DOHH2 (cell line): ENCODE measurements at regions not wholly inside any gene's neighbourhood (a gene's known extent, or its start where the extent isn't known, plus 50 kb on each side); places are given as distances from the start of the nearest gene placed in this dataset.

ENCODE experiments used
- EZH2phosphoT487 ChIP-seq: fragments of 200-600 bp; sonication (generic); IDR thresholded peaks from 2 replicates; pipeline ENCODE4 v1.6.1; 2017; ENCODE audit warnings: borderline replicate concordance, mild to moderate bottlenecking, antibody characterized with exemption, low read length, moderate library complexity, mixed read lengths
- TF ChIP-seq, protein P1 (sequence below): fragments of 200-600 bp; sonication (generic); IDR thresholded peaks from one replicate; pipeline ENCODE4 v1.5.1; 2014; ENCODE audit warnings: antibody characterized with exemption, mild to moderate bottlenecking, low read depth, low read length; ENCODE audit not compliant: poor library complexity, severe bottlenecking

DNA sequence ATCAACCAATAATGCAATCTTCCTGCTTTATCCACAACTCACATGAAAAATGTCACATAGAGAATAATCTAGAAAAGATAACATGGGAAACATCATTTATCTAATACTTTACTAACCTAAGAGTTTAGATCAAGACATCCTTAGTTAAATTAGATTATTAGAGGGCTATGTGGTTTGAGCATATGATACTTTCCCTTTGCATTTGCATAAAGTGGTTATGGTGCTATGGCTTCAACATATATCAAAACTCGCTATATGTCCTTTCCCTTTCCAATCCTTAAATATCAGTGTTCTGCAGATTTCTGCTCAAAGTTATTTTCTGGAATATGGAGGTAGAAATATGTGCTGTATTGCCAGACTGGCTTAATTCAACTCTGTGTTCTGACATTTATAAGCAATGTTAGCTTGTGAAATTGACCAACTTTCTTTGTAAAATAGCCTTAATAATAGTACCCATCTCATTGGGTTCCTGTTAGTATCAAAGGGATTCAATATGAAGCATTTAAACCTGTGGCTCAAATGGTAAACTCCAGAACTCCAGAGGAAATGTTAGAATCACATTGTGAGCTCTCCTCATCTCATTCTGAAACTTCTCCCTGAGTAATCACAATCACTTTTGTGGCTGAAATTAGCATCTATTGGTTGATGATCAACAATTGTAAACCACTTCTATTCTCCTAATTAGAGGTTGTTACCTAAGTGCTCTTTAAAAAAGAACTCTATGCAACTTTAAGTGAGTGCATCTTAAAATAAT is 1089.9 kb upstream of the SLC39A10 start:
- TF ChIP-seq, protein P1, sequence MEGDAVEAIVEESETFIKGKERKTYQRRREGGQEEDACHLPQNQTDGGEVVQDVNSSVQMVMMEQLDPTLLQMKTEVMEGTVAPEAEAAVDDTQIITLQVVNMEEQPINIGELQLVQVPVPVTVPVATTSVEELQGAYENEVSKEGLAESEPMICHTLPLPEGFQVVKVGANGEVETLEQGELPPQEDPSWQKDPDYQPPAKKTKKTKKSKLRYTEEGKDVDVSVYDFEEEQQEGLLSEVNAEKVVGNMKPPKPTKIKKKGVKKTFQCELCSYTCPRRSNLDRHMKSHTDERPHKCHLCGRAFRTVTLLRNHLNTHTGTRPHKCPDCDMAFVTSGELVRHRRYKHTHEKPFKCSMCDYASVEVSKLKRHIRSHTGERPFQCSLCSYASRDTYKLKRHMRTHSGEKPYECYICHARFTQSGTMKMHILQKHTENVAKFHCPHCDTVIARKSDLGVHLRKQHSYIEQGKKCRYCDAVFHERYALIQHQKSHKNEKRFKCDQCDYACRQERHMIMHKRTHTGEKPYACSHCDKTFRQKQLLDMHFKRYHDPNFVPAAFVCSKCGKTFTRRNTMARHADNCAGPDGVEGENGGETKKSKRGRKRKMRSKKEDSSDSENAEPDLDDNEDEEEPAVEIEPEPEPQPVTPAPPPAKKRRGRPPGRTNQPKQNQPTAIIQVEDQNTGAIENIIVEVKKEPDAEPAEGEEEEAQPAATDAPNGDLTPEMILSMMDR: no peak
- TF ChIP-seq EZH2phosphoT487: no peak
